ENCODE measurements at regions not wholly inside any gene's neighbourhood (a gene's known extent, or its start where the extent isn't known, plus 50 kb on each side); places are given as distances from the start of the nearest gene placed in this dataset.

GRCh38 chr1:50272912-50273311 lies 150.3 kb downstream of the DMRTA2 start:
- TF ChIP-seq CTCF (conservative IDR thresholded peaks at IDR 0.05; ENCODE audit: low read depth in 2 of 2) = no peak
- TF ChIP-seq REST (IDR thresholded peaks at IDR 0.05; ENCODE audit: unreplicated experiment) = no peak
- no peak for TF ChIP-seq EZH2phosphoT487 (IDR thresholded peaks at IDR 0.05; ENCODE audit: unreplicated experiment)
- TF ChIP-seq ETS1 (IDR thresholded peaks at IDR 0.05) = no peak
- no peak for TF ChIP-seq EZH2 (IDR thresholded peaks at IDR 0.05; ENCODE audit: low read depth, unreplicated experiment)
- TF ChIP-seq POLR2AphosphoS5 (IDR thresholded peaks at IDR 0.05; ENCODE audit: low read depth) = no peak
- no peak for TF ChIP-seq CREB1 (CRISPR knock-in tag; IDR thresholded peaks at IDR 0.05; ENCODE audit: low read depth)
- no peak for TF ChIP-seq JUNB (IDR thresholded peaks at IDR 0.05; ENCODE audit: unreplicated experiment)
- no peak for TF ChIP-seq ZNF114 (CRISPR knock-in tag; IDR thresholded peaks at IDR 0.05)

Measured in GM23338 (cell line).